Uterus (tissue), 3 donors: ENCODE measurements at regions not wholly inside any gene's neighbourhood (a gene's known extent, or its start where the extent isn't known, plus 50 kb on each side); places are given as distances from the start of the nearest gene placed in this dataset.

Source experiments
- DNase-seq, 2 donors: peaks; one replicate each; pipeline ENCODE4 v3.0.0-alpha.2; 2019 to 2020
- H3K27ac ChIP-seq, 2 donors: fragments of 200-600 bp; sonication (generic); 1 replicate in 1 of 2; 2 replicates in 1 of 2; pipeline ENCODE4 v1.5.1; 2016 to 2018
- H3K27me3 ChIP-seq, 2 donors: fragments of 200-600 bp; sonication (generic); one replicate each; pipeline ENCODE4 v1.5.1; 2018 to 2019; ENCODE audit warnings: control low read depth in 1 of 2
- H3K36me3 ChIP-seq, 2 donors: fragments of 200-600 bp; sonication (generic); one replicate each; pipeline ENCODE4 v1.5.1; 2019; ENCODE audit warnings: control low read depth in 1 of 2
- H3K4me1 ChIP-seq, 2 donors: fragments of 200-600 bp; sonication (generic); one replicate each; pipeline ENCODE4 v1.5.1; 2018 to 2019; ENCODE audit warnings: control low read depth in 1 of 2
- H3K4me3 ChIP-seq, 2 donors: fragments of 200-600 bp; sonication (generic); 1 replicate in 1 of 2; 2 replicates in 1 of 2; pipeline ENCODE4 v1.5.1; 2018 to 2019; ENCODE audit warnings: mild to moderate bottlenecking in 1 of 2
- H3K9me3 ChIP-seq, 2 donors: fragments of 200-600 bp; sonication (generic); one replicate each; pipeline ENCODE4 v1.5.1; 2019; ENCODE audit warnings: control low read depth in 1 of 2
- POLR2A ChIP-seq, 2 donors: fragments of 450-650 bp; IDR thresholded peaks; one replicate each; pipeline ENCODE4 v1.6.1; 2016; ENCODE audit warnings: antibody characterized with exemption in 2 of 2, mild to moderate bottlenecking in 1 of 2, moderate library complexity in 1 of 2
- intact Hi-C: fragments of 100-400 bp; cut with DNase I; formaldehyde crosslinking; loops from one replicate; pipeline ENCODE4 v1.15.1; 2023; ENCODE audit warnings: low total_unique reads
- TF ChIP-seq, protein P1 (sequence below), 4 experiments: fragments of 200-600 bp in 2 of 4; fragments of 450-650 bp in 2 of 4; sonication (generic) in 2 of 4; IDR thresholded peaks; one replicate each; pipeline ENCODE4 v1.5.1; 2016 to 2019; ENCODE audit warnings: antibody characterized with exemption in 4 of 4, mild to moderate bottlenecking in 2 of 4, moderate library complexity in 1 of 4
- donor health status: DM: yes; HTN: yes; CAD: no.

DNA sequence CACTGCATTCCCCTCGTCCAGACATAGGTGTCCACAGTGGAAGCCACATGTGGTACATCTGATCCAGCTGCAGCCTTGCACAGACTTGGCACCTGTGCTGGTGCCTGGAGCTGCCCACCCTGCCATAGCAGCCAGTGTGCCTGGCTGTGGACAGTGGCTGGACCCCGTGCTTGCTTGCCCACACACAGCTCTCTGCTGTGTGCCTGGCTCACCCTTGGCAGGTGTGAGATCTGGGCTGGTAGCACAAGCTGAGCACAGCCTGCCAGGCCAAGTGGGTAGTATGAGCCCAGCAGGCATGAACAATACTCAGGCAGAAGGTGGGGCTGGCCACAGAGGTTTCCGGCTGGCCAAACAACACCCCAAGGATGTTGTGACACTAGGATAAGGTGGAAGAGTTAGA is 614.4 kb downstream of the BCKDHB start:
- Histone ChIP-seq H3K4me3 (no peak overlapping the region), H3K27ac (no peak overlapping the region), H3K4me1 (no peaks in the 10 kb centered on the region), H3K9me3 (no peaks in the 10 kb centered on the region), H3K27me3 (no peaks in the 10 kb centered on the region), H3K36me3 (no peaks in the 10 kb centered on the region)
- TF ChIP-seq, protein P1, sequence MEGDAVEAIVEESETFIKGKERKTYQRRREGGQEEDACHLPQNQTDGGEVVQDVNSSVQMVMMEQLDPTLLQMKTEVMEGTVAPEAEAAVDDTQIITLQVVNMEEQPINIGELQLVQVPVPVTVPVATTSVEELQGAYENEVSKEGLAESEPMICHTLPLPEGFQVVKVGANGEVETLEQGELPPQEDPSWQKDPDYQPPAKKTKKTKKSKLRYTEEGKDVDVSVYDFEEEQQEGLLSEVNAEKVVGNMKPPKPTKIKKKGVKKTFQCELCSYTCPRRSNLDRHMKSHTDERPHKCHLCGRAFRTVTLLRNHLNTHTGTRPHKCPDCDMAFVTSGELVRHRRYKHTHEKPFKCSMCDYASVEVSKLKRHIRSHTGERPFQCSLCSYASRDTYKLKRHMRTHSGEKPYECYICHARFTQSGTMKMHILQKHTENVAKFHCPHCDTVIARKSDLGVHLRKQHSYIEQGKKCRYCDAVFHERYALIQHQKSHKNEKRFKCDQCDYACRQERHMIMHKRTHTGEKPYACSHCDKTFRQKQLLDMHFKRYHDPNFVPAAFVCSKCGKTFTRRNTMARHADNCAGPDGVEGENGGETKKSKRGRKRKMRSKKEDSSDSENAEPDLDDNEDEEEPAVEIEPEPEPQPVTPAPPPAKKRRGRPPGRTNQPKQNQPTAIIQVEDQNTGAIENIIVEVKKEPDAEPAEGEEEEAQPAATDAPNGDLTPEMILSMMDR (IDR thresholded peaks at IDR 0.05): no peak
- no peak for TF ChIP-seq POLR2A (IDR thresholded peaks at IDR 0.05)
- intact Hi-C loops: no loop called here
- DNase-seq: no peak

DNA sequence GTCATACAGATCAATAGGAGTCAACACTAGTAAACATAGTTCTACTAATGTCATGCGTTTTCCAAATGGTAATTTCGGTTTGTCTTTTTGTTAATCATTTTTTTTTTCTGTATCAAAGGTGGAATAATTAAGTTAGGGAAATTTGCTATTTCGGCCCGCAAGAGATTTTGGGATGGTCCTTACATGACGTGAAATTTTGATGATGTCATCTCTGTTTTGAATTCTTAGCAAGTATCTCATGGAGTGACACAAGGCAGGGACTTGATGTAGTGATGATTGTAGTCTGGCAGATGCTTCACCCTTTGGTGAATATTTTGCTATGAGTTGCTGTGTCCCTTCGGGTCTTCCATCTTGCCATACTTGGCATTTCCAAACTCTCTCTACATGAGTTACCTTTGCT is 608.0 kb downstream of the BCKDHB start:
- H3K36me3 ChIP-seq: no peaks in the 10 kb centered on the region
- H3K4me3 ChIP-seq: no peak overlapping the region
- no peaks in the 10 kb centered on the region for H3K9me3 ChIP-seq
- TF ChIP-seq POLR2A (IDR thresholded peaks at IDR 0.05): no peak
- TF ChIP-seq, protein P1 (IDR thresholded peaks at IDR 0.05): no peak
- intact Hi-C loops: no loop called here
- H3K27me3 ChIP-seq: no peaks in the 10 kb centered on the region
- DNase-seq: no peak
- no peak overlapping the region for H3K27ac ChIP-seq
- no peaks in the 10 kb centered on the region for H3K4me1 ChIP-seq

DNA sequence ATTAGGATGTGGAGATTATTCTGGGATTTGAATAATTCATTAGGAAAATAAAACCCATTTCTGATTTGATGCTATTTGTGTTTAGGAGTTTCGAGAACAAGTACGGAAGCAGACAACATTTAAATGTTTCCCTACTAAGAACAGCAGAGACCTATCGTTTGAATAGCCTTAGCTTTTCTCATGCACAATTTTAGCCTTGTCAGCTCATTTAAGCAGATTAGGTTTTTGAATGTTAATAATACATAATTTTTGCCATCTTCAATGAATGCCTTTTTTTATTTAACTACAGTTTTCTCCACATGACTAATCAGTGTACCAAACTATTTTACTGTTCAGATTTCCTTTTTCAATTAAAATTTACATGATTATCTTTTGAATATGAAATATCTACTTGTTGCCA is 592.0 kb downstream of the BCKDHB start:
- no peak for DNase-seq
- intact Hi-C loops: no loop called here
- no peak overlapping the region for H3K4me3 ChIP-seq
- H3K27ac ChIP-seq: no peak overlapping the region
- TF ChIP-seq, protein P1 (IDR thresholded peaks at IDR 0.05): no peak
- no peak for TF ChIP-seq POLR2A (IDR thresholded peaks at IDR 0.05)
- no peaks in the 10 kb centered on the region for H3K9me3 ChIP-seq
- H3K27me3 ChIP-seq: no peaks in the 10 kb centered on the region
- H3K36me3 ChIP-seq: no peaks in the 10 kb centered on the region
- no peaks in the 10 kb centered on the region for H3K4me1 ChIP-seq

DNA sequence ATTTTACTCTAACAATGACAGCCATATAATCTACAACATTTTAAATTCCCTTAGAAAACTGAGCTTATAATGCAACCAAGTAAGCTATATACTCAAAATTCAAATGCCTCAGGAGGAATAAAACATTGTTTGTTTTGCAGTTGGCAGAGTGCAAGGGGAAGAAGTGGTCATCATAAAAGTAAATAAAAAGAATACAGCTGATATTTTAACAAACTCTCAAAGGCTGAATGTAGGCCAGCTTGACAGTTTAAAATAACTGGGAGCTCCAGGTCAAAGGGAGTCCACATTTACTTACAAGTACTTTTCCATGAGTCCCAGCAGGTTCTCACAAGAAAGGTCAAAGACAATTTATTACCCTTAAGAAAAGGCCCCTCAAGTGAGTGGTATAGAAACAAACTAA is 589.8 kb downstream of the BCKDHB start:
- Histone ChIP-seq H3K27me3 (no peaks in the 10 kb centered on the region), H3K27ac (no peak overlapping the region), H3K4me3 (no peak overlapping the region), H3K9me3 (no peaks in the 10 kb centered on the region), H3K36me3 (no peaks in the 10 kb centered on the region), H3K4me1 (no peaks in the 10 kb centered on the region)
- no peak for DNase-seq
- TF ChIP-seq, protein P1 (IDR thresholded peaks at IDR 0.05): no peak
- TF ChIP-seq POLR2A (IDR thresholded peaks at IDR 0.05): no peak
- intact Hi-C loops: no loop called here

DNA sequence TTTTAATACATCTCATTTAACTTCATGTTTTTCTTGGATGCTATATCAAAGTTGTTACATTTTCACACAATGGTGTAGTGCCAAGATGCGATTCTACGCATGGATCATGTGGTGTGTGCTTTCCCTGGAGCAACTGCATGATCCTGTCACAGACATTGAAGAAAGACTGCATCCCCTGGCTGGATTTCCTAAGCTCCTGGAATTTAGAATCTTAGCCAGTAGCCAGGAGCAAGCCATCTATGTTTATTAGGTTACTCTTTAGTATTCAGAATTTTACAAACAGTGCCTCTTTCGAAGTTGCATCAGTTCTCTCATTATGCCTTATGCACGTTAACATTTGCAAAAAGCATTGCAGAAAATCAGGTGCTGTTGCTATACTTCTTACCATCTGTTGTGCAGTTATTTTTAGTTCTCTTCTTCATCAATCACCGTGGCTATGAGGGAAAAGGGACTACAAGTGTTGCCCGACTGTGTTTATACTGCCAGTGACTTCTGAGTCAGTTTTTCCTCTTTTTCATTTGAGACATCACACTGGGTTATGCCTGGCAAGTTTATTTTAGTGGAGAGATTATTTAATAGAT is 584.2 kb downstream of the BCKDHB start:
- DNase-seq: no peak
- Histone ChIP-seq H3K4me3 (no peak overlapping the region), H3K4me1 (no peaks in the 10 kb centered on the region), H3K27ac (no peak overlapping the region), H3K27me3 (no peaks in the 10 kb centered on the region), H3K36me3 (no peaks in the 10 kb centered on the region), H3K9me3 (no peaks in the 10 kb centered on the region)
- TF ChIP-seq POLR2A (IDR thresholded peaks at IDR 0.05): no peak
- TF ChIP-seq, protein P1 (IDR thresholded peaks at IDR 0.05): no peak
- intact Hi-C loops: no loop called here
